ENCODE measurements at regions not wholly inside any gene's neighbourhood (a gene's known extent, or its start where the extent isn't known, plus 50 kb on each side); places are given as distances from the start of the nearest gene placed in this dataset.
"Not testable (repeated sequence)": the region's sequence is repeated elsewhere in the genome, so short reads cannot be mapped to it uniquely, and the experiment has no call there.

DNA sequence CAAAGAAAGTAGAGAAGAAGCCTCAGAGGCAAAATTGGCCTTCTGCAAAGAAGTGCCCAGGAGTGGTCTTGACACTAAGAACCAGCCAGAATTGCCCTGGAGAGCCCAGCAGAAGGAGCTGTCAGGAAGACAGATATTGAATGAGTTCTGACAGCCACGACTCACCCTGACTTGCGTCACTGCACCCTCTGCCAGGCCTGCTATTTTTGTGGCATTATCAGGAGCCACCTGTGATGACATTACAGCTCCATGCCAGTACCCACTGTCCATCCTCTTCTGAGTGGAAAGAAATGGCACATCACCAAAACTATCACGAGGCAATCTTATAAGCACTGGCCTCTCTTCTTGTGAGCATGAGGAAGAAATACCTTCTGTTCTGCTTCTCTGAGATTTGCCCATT lies 67.7 kb downstream of the SMIM20 start:
- no peak for DNase-seq

GRCh38 chr4:25982962-25983361 lies 68.9 kb downstream of the SMIM20 start:
- no peak for DNase-seq

DNA sequence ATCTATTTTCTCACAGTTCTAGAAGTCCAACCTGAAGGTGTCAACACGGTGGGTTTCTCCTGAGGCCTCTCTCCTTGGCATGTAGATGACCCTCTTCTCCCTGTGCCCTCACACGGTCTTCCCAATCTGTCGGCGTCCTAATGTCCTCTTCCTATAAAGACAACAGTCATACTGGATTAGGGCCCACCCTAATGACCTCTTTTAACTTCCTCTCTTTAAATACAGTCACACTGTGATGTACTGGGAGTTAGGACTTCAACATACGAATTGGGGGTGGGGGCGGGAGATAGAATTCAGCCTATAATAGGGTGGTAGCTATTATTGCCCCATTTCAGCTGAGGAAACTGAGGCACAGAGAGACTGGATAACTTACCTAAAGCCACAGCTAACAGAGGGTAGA lies 70.2 kb downstream of the SMIM20 start:
- DNase-seq: no peak

GRCh38 chr4:25984796-25985195 lies 70.8 kb downstream of the SMIM20 start:
- DNase-seq: no peak

- DNase-seq: no peak
Measured at GRCh38 chr4:25986807-25987206, 72.8 kb downstream of the SMIM20 start.

- no peak for DNase-seq
Measured at GRCh38 chr4:25991340-25991739, 77.3 kb downstream of the SMIM20 start.

GRCh38 chr4:25993395-25994185 lies 79.6 kb downstream of the SMIM20 start:
- DNase-seq: no peak

GRCh38 chr4:25994577-25994976 lies 80.6 kb downstream of the SMIM20 start:
- DNase-seq: not testable (repeated sequence)

- no peak for DNase-seq
Measured at GRCh38 chr4:26000274-26000950, 86.4 kb downstream of the SMIM20 start.

- DNase-seq: no peak
Measured at GRCh38 chr4:26001413-26001812, 87.4 kb downstream of the SMIM20 start.

- DNase-seq: no peak
Measured at GRCh38 chr4:26001816-26002215, 87.8 kb downstream of the SMIM20 start.

DNA sequence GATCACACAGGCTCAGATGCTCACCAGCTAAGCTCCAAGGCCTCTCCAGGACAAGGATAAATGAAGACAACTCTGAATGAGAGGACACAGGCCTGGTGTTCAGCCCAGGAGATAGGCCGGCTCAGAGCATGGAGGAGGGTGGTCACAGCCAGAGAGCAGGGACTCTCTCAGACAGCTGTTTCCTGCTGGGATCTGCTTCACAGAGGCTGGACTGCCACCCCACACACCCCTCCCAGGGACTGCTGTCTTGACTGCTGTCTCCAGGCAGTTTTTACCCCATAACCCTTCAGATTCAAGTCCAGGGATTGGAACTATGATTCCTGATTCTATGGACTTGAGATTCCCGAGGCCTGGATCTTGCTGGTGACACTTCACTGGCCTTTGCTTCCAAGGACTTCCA lies 89.0 kb downstream of the SMIM20 start:
- no peak for DNase-seq

- DNase-seq: no peak
Measured at GRCh38 chr4:26004290-26004689, 90.3 kb downstream of the SMIM20 start.

GRCh38 chr4:26005764-26006163 lies 91.7 kb downstream of the SMIM20 start:
- DNase-seq: no peak

GRCh38 chr4:26008737-26009136 lies 94.7 kb downstream of the SMIM20 start:
- DNase-seq: no peak

DNA sequence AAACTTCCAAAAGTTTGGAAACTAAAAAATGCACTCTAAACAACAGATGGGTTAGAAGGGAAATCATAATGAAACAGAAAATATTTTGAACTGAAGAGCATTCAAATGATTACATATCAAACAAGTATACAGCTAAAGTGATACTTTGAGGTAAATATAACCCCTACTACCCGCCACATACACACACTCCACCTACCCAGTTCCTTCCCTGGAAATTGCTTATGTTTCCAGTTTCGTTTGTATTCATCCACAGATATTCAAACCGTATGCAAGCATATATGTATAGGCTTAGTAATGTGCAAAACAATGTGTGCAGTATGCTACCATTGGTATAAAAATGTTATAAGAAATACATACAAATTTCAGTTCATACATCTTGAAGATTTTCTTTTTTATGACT lies 95.5 kb downstream of the SMIM20 start:
- DNase-seq: no peak

- no peak for DNase-seq
Measured at GRCh38 chr4:26010304-26010703, 96.3 kb downstream of the SMIM20 start.

DNA sequence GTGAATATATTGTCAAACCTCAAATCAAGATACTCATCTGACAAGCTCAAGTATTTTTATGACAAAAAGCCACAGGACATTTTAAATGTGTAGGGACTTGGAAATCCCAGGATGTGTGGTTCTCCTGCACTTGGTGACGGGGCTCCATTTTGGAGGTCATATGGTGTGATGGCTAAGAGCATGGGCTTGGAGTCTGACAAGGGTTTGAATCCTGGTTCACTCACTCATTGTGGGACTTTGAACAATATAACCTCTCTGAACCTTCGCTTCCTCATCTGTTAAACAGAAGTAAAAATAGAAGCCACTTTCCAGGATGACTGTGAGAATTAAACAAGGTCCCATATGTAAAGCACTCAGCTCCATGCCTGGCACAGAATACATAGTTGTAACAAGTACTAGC lies 99.6 kb downstream of the SMIM20 start:
- DNase-seq: no peak

GRCh38 chr4:26015133-26015651 lies 101.2 kb downstream of the SMIM20 start:
- DNase-seq: no peak

GRCh38 chr4:26015906-26016305 lies 101.9 kb downstream of the SMIM20 start:
- DNase-seq: no peak

DNA sequence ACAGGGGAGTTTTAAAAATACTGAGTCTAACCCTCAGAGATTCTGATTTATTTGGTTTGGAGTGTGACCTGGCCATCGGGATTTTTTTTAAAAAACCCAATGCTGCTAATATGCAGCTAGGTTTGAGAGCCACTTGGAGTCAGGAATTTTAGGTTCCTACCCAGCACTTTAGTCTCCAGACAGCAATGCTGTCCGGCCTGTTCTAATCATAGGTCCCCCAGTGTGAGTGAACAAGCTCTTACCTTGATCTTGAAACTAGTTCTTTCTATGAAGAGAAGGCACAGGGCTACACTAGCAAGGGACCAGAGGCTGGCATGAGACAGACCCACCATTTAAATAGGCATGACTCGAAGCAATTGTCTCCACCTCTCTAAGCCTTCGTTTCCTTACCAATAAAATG lies 103.5 kb downstream of the SMIM20 start:
- no peak for DNase-seq

DNA sequence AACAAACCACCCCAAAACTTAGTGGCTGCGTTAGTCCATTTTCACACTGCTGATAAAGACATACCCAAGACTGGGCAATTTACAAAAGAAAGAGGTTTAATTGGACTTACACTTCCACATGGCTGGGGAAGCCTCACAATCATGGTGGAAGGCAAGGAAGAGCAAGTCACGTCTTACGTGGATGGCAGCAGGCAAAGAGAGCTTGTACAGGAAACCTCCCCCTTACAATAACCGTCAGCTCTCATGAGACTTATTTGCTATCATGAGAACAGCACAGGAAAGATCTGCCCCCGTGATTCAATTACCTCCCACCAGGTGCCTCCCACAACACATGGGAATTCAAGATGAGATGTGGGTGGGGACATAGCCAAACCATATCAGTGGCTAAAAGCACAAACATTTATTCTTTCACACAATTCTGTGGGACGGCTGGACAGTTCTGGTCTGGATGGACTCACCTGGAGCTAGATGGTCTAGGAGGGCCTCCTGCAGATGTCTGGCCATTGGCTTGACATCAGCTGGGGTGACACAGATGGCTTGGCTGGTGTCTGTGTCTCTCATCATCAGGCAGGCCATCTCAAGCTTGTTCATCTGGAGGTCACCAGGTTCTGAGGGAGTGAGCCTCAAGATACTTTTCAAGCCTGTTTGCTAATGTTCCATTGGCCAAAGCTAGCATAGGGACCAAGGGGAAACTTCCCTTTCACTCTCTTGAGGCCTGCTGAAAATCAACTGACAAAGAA lies 104.1 kb downstream of the SMIM20 start:
- DNase-seq: not testable (repeated sequence)

GRCh38 chr4:26020083-26020668 lies 106.2 kb downstream of the SMIM20 start:
- DNase-seq: no peak
